ENCODE measurements at regions not wholly inside any gene's neighbourhood (a gene's known extent, or its start where the extent isn't known, plus 50 kb on each side); places are given as distances from the start of the nearest gene placed in this dataset.

GRCh38 chr4:41865306-41865980, 69.8 kb upstream of the TMEM33 start:
- TF ChIP-seq CTCF (IDR thresholded peaks at IDR 0.05; ENCODE audit: low read depth, low read length, poor library complexity, severe bottlenecking) (no peak), EZH2phosphoT487 (IDR thresholded peaks at IDR 0.05; ENCODE audit: borderline replicate concordance, low read length) (no peak)

Data from DOHH2 (cell line).